ENCODE measurements at regions not wholly inside any gene's neighbourhood (a gene's known extent, or its start where the extent isn't known, plus 50 kb on each side); places are given as distances from the start of the nearest gene placed in this dataset.

DNA sequence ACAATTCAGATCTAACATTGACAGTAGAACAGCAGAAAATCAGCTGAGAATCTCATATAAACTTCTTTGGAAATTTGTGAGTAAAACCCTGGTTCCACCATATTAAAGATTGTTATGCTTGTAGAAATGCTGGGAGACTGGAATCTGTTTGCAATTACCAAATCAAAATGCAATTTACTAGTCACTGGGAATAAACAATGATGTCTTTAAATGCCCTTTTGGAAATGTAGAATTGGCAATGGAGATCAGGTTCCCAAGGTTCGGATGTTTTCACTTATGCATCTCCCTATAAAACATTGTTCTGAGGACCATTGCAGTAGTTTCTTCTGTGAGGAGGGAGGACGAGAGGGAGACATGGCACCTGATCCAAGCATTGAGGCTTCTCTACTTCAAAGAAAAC, 384.4 kb downstream of the TMEM167A start:
- FAIRE-seq (no peak), DNase-seq (ENCODE audit: insufficient read length, low spot score) (no peak)
- TF ChIP-seq, protein P1, sequence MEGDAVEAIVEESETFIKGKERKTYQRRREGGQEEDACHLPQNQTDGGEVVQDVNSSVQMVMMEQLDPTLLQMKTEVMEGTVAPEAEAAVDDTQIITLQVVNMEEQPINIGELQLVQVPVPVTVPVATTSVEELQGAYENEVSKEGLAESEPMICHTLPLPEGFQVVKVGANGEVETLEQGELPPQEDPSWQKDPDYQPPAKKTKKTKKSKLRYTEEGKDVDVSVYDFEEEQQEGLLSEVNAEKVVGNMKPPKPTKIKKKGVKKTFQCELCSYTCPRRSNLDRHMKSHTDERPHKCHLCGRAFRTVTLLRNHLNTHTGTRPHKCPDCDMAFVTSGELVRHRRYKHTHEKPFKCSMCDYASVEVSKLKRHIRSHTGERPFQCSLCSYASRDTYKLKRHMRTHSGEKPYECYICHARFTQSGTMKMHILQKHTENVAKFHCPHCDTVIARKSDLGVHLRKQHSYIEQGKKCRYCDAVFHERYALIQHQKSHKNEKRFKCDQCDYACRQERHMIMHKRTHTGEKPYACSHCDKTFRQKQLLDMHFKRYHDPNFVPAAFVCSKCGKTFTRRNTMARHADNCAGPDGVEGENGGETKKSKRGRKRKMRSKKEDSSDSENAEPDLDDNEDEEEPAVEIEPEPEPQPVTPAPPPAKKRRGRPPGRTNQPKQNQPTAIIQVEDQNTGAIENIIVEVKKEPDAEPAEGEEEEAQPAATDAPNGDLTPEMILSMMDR (IDR thresholded peaks at IDR 0.05; ENCODE audit: insufficient read depth, missing control alignments) = no peak

DNA sequence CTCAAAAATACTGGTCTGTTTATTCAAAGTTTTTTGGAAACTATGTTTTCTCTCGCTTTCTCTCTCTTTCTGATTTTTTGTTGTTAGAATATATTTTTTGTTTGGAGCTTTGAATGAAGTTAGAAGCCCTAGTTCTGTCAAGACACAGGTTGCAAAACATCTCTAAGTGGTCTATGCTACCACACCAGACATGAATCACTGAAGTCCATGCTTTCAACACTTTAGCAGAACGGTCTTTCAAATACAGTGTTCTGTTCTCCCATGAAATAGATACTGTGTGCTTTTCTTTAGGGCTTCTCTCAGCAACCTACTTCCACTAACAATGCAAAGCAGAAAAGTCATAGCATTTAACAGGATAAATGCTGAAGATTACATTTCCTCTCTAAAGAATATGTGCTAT, 392.5 kb downstream of the TMEM167A start:
- TF ChIP-seq, protein P1 (IDR thresholded peaks at IDR 0.05; ENCODE audit: insufficient read depth, missing control alignments) = no peak
- DNase-seq (ENCODE audit: insufficient read length, low spot score) (no peak), FAIRE-seq (no peak)

DNA sequence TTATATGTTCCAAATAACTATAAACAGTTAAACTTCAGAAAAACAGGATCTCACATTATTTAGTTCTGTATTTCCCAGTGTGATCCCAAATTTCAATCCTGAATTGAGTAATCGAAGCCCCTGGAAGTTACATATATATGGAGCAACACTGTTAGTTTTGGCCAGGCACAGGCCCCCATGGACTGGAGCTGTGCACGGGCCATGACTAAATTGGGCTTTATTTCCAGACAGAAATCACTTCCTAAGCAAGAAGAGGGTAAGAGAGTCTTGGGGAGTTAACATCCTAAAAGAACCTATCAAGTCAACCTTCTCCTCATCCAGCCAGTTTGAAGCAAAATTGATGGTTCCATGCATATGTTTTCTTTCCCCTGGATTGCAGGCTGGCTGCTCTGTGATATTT, 393.0 kb downstream of the TMEM167A start:
- FAIRE-seq (no peak), DNase-seq (ENCODE audit: insufficient read length, low spot score) (no peak)
- TF ChIP-seq, protein P1 (IDR thresholded peaks at IDR 0.05; ENCODE audit: insufficient read depth, missing control alignments) = no peak

DNA sequence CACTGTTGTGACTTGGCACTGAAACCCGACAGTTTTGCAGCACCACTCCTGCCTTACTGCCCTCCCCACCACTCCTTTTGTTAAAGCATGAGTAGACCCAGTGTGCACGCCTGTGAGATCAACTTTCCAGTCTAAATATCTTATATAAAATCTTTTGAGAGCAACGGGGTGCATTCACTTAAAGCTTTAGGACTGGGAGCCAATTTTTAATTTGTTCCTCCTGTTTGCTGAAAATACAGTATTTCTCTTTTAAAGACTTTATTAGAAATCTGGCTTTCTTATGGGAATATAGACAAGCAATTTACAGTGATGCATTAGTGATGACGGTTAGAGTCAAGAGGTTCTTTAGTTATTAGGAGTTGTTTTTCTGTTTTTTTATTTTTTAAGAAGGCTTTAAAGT, 397.5 kb downstream of the TMEM167A start:
- FAIRE-seq = no peak
- no peak for DNase-seq (ENCODE audit: insufficient read length, low spot score)
- TF ChIP-seq, protein P1 (IDR thresholded peaks at IDR 0.05; ENCODE audit: insufficient read depth, missing control alignments) = no peak

DNA sequence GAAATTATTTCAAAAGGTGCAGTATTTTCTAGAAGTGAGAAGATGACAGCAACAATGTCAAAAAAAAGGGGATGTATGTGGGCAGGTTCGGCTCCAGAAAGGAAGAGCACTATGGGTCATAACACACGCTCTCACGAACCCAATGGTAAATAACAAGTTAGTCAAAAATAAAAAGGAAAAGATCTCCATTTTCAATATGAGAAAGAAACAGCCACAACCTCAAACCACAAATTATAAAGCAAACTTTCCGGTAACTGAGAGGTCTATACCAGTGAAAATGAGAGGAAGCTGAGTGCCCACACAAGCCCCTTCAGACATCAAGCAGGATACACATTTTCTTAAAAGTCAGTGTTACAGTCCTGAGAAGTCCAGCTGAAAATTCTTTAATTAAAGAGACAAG, 398.5 kb upstream of the RPS23 start:
- TF ChIP-seq, protein P1 (IDR thresholded peaks at IDR 0.05; ENCODE audit: insufficient read depth, missing control alignments) = no peak
- FAIRE-seq = no peak

DNA sequence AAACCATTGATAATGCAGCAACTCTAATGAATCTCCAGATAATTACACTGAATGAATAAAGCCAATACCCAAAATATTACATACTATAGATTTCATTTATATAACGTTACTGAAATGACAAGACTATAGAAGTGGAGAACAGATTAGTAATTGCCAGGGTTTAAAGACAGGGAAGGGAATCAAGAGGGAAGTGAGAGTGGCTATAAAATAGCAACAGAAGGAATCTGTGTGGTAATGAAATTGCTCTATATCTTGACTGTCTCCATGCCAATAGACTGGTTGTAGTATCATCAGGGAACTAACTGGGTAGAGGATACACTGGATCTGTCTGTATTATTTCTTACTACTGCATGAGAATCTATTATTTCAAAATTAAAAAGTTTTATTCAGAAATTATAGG, 396.5 kb upstream of the RPS23 start:
- TF ChIP-seq, protein P1 (IDR thresholded peaks at IDR 0.05; ENCODE audit: insufficient read depth, missing control alignments) = no peak
- FAIRE-seq = no peak
- no peak for DNase-seq (ENCODE audit: insufficient read length, low spot score)

More for the DNA sequence above, 398.5 kb upstream of the RPS23 start:
- no peak for DNase-seq (ENCODE audit: insufficient read length, low spot score)

DNA sequence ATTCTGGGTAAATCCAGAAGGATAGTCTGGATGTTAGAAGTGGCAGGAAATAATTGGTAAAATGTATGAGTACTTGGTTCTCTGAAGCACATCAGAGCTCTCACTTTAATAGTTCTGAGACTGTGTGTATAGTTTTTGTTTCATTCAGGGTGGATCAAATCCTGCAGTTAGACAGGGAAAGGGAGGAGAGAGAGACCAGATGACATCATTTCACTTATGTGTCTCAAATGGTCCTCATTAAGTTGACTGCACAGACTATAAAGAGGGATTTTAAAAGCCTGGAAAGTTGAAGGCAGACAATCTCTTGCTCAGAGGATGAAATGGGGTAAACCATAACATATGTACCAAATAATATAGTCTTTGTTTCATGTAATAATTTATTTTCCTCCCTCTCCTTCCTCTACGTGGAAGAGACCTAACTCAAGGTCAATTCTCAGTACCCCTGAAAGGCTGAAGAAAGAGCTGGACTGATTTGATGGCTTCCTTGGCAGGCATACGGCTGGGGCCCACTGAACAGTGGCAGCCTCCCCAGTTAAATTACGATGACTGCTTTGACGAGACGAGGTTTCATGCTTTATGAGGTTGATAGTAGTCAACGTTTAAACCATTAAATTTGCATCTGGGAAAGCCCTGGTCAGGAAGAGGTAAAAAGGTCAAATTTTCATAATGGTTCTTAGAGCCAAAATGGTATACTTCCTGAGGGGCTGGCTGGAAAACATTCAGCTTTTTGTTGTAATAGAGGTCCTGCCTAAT, 395.1 kb upstream of the RPS23 start:
- DNase-seq (ENCODE audit: insufficient read length, low spot score) (no peak), FAIRE-seq (no peak)
- TF ChIP-seq, protein P1 (IDR thresholded peaks at IDR 0.05; ENCODE audit: insufficient read depth, missing control alignments) = no peak
